Tibial nerve (tissue), 4 donors: ENCODE measurements at regions not wholly inside any gene's neighbourhood (a gene's known extent, or its start where the extent isn't known, plus 50 kb on each side); places are given as distances from the start of the nearest gene placed in this dataset.

Experiments used
- EP300 ChIP-seq, 2 donors: sonication (generic); formaldehyde crosslinking; IDR thresholded peaks; one replicate each; pipeline ENCODE4 v1.6.1; 2017; ENCODE audit warnings: antibody characterized with exemption in 2 of 2, mild to moderate bottlenecking in 1 of 2
- POLR2A ChIP-seq, 2 donors: fragments of 450-650 bp; IDR thresholded peaks; one replicate each; pipeline ENCODE4 v1.6.1; 2017; ENCODE audit warnings: antibody characterized with exemption in 2 of 2, mild to moderate bottlenecking in 2 of 2, moderate library complexity in 2 of 2
- TF ChIP-seq, protein P1 (sequence below), 5 experiments: fragments of 200-600 bp in 3 of 5; fragments of 450-650 bp in 2 of 5; sonication (generic) in 3 of 5; IDR thresholded peaks; one replicate each; pipeline ENCODE4 v1.5.1; 2016 to 2019; ENCODE audit warnings: antibody characterized with exemption in 5 of 5, mild to moderate bottlenecking in 3 of 5, moderate library complexity in 2 of 5

DNA sequence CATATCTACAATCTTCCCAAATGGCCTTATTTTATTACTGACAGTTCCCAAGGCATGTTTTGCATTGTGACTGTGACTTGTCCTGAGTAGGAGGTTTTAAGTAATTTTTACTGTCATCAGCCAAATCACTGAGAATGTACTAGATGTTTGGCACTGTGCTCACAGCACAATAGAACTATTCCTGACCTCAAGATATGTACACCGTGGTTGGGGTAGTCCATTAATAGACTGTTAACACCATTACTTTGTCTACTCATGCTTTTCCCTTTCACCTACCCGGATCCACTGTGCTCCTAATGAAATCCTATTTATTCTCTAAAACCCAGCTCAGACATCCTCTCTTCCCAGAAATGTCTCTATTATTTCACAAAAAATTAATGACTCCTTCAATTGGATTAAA lies 168.7 kb upstream of the TENM4 start:
- TF ChIP-seq, protein P1, sequence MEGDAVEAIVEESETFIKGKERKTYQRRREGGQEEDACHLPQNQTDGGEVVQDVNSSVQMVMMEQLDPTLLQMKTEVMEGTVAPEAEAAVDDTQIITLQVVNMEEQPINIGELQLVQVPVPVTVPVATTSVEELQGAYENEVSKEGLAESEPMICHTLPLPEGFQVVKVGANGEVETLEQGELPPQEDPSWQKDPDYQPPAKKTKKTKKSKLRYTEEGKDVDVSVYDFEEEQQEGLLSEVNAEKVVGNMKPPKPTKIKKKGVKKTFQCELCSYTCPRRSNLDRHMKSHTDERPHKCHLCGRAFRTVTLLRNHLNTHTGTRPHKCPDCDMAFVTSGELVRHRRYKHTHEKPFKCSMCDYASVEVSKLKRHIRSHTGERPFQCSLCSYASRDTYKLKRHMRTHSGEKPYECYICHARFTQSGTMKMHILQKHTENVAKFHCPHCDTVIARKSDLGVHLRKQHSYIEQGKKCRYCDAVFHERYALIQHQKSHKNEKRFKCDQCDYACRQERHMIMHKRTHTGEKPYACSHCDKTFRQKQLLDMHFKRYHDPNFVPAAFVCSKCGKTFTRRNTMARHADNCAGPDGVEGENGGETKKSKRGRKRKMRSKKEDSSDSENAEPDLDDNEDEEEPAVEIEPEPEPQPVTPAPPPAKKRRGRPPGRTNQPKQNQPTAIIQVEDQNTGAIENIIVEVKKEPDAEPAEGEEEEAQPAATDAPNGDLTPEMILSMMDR (IDR thresholded peaks at IDR 0.05), result no peak
- TF ChIP-seq EP300 (IDR thresholded peaks at IDR 0.05) (no peak), POLR2A (IDR thresholded peaks at IDR 0.05) (no peak)
